ENCODE measurements at regions not wholly inside any gene's neighbourhood (a gene's known extent, or its start where the extent isn't known, plus 50 kb on each side); places are given as distances from the start of the nearest gene placed in this dataset.
"Not testable (repeated sequence)": the region's sequence is repeated elsewhere in the genome, so short reads cannot be mapped to it uniquely, and the experiment has no call there.

- not testable (repeated sequence) for H3K27me3 ChIP-seq (replicated peaks; ENCODE audit: control insufficient read depth, insufficient read depth, low read length, poor library complexity, severe bottlenecking); DNase-seq; H3K36me3 ChIP-seq (ENCODE audit: control insufficient read depth, insufficient read depth, low read length); H3K4me1 ChIP-seq (ENCODE audit: control insufficient read depth, insufficient read depth, low read length, poor library complexity, severe bottlenecking); H3K27ac ChIP-seq (ENCODE audit: insufficient read depth, low read length, poor library complexity, severe bottlenecking); H3K9me3 ChIP-seq (ENCODE audit: control insufficient read depth, low read length); H3K4me3 ChIP-seq (ENCODE audit: insufficient read depth, low read depth, low read length, poor library complexity, severe bottlenecking)
Measured at GRCh38 chr15:84505552-84505951, 95.3 kb upstream of the ZSCAN2 start.

GRCh38 chr15:84512324-84512723 is 88.5 kb upstream of the ZSCAN2 start:
- not testable (repeated sequence) for H3K36me3 ChIP-seq (ENCODE audit: control insufficient read depth, insufficient read depth, low read length); DNase-seq

DNA sequence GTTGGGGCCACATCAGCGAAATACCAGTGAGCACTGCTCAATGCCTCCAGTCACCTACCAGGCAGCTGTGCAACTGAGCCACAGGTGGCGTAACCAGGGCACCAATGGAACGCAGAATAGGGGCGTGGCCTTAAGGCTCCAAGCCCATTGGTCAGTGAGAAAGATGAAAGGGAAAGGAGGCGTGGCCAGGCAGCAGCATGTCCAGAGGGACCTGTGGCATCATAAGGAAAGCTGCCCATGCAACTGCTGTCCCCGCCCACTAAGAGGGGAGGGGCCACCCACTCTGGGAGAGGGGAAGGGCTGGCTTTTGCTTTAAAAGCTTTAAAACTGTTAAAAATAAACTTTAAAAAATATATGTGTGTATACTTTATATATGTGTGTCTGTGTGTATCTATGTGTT is 84.0 kb upstream of the ZSCAN2 start:
- not testable (repeated sequence) for H3K36me3 ChIP-seq (ENCODE audit: control insufficient read depth, insufficient read depth, low read length); DNase-seq; H3K9me3 ChIP-seq (ENCODE audit: control insufficient read depth, low read length); H3K27ac ChIP-seq (ENCODE audit: insufficient read depth, low read length, poor library complexity, severe bottlenecking); H3K4me3 ChIP-seq (ENCODE audit: insufficient read depth, low read depth, low read length, poor library complexity, severe bottlenecking); H3K27me3 ChIP-seq (replicated peaks; ENCODE audit: control insufficient read depth, insufficient read depth, low read length, poor library complexity, severe bottlenecking); H3K4me1 ChIP-seq (ENCODE audit: control insufficient read depth, insufficient read depth, low read length, poor library complexity, severe bottlenecking)

More at GRCh38 chr15:84512324-84512723, 88.5 kb upstream of the ZSCAN2 start:
- not testable (repeated sequence) for H3K27ac ChIP-seq (ENCODE audit: insufficient read depth, low read length, poor library complexity, severe bottlenecking); H3K27me3 ChIP-seq (replicated peaks; ENCODE audit: control insufficient read depth, insufficient read depth, low read length, poor library complexity, severe bottlenecking); H3K4me1 ChIP-seq (ENCODE audit: control insufficient read depth, insufficient read depth, low read length, poor library complexity, severe bottlenecking); H3K9me3 ChIP-seq (ENCODE audit: control insufficient read depth, low read length); H3K4me3 ChIP-seq (ENCODE audit: insufficient read depth, low read depth, low read length, poor library complexity, severe bottlenecking)

DNA sequence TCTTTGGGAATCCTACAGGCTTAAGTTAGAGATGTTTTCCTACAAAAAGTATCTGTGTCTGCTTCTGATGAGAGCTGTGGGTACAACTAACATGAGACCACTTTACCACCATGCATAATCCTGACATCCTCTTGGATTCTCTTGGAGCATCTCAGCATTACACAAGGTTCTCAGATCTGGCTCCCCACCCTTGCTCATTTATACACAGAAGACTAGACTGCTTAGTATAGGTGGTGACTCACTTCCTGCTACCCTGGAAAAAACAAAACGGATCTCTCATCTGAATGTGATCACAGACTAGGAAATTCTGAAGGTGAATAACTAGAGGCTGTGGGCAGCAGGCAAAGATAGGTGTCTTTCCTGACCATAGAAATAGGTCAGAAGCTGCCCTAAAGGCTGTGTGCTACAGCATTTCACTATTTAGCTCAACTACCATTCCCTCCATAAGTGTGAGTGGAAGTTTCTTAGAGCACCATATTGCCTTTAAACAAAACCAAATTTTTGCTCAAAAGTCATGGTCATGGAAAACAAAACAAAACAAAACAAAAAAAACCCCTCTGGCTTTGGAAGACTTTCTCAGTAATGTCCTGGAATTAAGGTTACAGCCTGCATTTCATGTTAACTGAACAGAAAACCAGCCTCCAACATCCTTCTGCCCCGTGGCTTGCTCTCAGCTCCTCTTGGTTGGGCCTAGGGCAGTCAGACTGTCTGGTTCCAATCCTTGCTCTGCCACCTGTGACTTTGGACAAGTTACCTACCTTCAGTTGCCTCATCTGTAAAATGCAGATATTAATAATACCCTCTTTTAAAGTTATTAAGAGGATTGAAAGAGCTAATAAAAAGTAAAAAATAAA is 75.1 kb upstream of the ZSCAN2 start:
- not testable (repeated sequence) for H3K36me3 ChIP-seq (ENCODE audit: control insufficient read depth, insufficient read depth, low read length); H3K27me3 ChIP-seq (replicated peaks; ENCODE audit: control insufficient read depth, insufficient read depth, low read length, poor library complexity, severe bottlenecking); DNase-seq; H3K27ac ChIP-seq (ENCODE audit: insufficient read depth, low read length, poor library complexity, severe bottlenecking); H3K9me3 ChIP-seq (ENCODE audit: control insufficient read depth, low read length); H3K4me3 ChIP-seq (ENCODE audit: insufficient read depth, low read depth, low read length, poor library complexity, severe bottlenecking); H3K4me1 ChIP-seq (ENCODE audit: control insufficient read depth, insufficient read depth, low read length, poor library complexity, severe bottlenecking)

GRCh38 chr15:84530751-84531150 is 70.1 kb upstream of the ZSCAN2 start:
- not testable (repeated sequence) for H3K4me1 ChIP-seq (ENCODE audit: control insufficient read depth, insufficient read depth, low read length, poor library complexity, severe bottlenecking); H3K9me3 ChIP-seq (ENCODE audit: control insufficient read depth, low read length); DNase-seq; H3K36me3 ChIP-seq (ENCODE audit: control insufficient read depth, insufficient read depth, low read length); H3K27ac ChIP-seq (ENCODE audit: insufficient read depth, low read length, poor library complexity, severe bottlenecking); H3K4me3 ChIP-seq (ENCODE audit: insufficient read depth, low read depth, low read length, poor library complexity, severe bottlenecking); H3K27me3 ChIP-seq (replicated peaks; ENCODE audit: control insufficient read depth, insufficient read depth, low read length, poor library complexity, severe bottlenecking)

DNA sequence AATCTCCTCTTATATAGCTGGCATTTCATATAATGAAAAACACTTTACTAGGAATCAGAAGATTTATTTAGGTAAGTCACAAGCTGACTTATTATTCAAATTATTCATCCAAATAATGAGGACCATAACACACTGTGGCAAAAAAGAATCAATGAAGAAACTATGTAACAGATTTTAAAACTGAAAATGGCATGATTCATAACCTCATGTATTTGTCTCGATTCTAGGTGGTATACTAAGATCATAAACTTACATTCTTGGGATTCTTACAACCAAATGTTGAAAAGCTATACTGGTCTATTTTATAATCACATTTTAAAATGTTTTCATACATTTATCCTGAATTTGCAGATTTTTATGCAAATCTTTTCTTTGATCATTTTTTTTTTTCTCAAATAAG is 69.6 kb upstream of the ZSCAN2 start:
- not testable (repeated sequence) for H3K36me3 ChIP-seq (ENCODE audit: control insufficient read depth, insufficient read depth, low read length); DNase-seq; H3K27me3 ChIP-seq (replicated peaks; ENCODE audit: control insufficient read depth, insufficient read depth, low read length, poor library complexity, severe bottlenecking)

GRCh38 chr15:84531709-84532367 is 69.0 kb upstream of the ZSCAN2 start:
- H3K27me3 ChIP-seq (replicated peaks; ENCODE audit: control insufficient read depth, insufficient read depth, low read length, poor library complexity, severe bottlenecking); H3K9me3 ChIP-seq (ENCODE audit: control insufficient read depth, low read length); DNase-seq; H3K4me3 ChIP-seq (ENCODE audit: insufficient read depth, low read depth, low read length, poor library complexity, severe bottlenecking); H3K36me3 ChIP-seq (ENCODE audit: control insufficient read depth, insufficient read depth, low read length); H3K4me1 ChIP-seq (ENCODE audit: control insufficient read depth, insufficient read depth, low read length, poor library complexity, severe bottlenecking); H3K27ac ChIP-seq (ENCODE audit: insufficient read depth, low read length, poor library complexity, severe bottlenecking): not testable (repeated sequence)

More for the DNA sequence above, 69.6 kb upstream of the ZSCAN2 start:
- not testable (repeated sequence) for H3K4me1 ChIP-seq (ENCODE audit: control insufficient read depth, insufficient read depth, low read length, poor library complexity, severe bottlenecking); H3K4me3 ChIP-seq (ENCODE audit: insufficient read depth, low read depth, low read length, poor library complexity, severe bottlenecking); H3K27ac ChIP-seq (ENCODE audit: insufficient read depth, low read length, poor library complexity, severe bottlenecking); H3K9me3 ChIP-seq (ENCODE audit: control insufficient read depth, low read length)

DNA sequence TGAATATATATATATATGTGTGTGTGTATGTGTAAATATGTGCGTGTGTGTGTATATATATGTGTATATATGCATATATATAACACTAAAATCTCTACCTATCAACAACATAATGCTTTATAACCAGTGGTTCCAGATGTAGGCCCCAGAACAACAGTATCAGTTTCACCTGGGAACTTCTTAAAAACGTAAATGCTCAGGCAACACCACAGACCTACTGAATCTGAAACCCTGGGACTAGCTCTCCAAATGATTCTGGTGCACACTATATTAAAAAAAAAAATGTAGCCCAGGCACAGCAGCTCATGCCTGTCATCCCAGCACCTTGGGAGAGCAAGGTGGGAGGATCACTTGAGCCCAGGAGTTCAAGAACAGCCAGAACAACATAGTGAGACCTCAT is 67.1 kb upstream of the ZSCAN2 start:
- not testable (repeated sequence) for H3K4me3 ChIP-seq (ENCODE audit: insufficient read depth, low read depth, low read length, poor library complexity, severe bottlenecking); H3K27ac ChIP-seq (ENCODE audit: insufficient read depth, low read length, poor library complexity, severe bottlenecking); H3K27me3 ChIP-seq (replicated peaks; ENCODE audit: control insufficient read depth, insufficient read depth, low read length, poor library complexity, severe bottlenecking); DNase-seq; H3K9me3 ChIP-seq (ENCODE audit: control insufficient read depth, low read length); H3K4me1 ChIP-seq (ENCODE audit: control insufficient read depth, insufficient read depth, low read length, poor library complexity, severe bottlenecking); H3K36me3 ChIP-seq (ENCODE audit: control insufficient read depth, insufficient read depth, low read length)

DNA sequence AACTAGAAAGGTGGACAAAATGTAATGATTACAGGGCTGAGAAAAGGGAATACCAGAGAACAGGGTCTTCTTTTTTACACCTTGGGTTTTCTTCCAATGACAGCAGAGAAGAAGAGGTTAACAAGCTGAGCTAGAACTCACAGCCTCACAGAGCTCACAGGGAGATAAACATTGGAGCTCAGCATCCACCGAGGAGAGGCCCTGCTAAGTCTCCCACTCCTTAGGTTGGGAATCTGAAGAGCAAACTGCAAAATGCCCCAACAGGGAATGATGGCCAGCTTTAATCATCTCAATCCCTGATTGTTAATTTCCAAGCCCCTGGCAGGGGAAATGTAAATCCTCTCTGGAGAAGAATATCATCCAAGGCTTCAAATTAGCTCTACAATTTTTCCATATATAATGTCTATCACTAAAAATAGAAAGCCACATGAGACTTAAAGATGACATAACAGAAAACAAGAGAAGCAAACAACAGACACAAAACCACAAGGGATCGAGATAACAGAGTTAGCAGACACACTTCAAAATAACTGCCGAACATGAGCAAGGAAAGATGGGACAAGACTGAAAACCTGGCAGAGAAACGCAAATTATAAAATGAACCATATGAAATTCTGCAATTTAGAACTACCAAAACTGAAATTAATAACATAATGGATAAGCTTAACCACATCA is 66.1 kb upstream of the ZSCAN2 start:
- H3K36me3 ChIP-seq (ENCODE audit: control insufficient read depth, insufficient read depth, low read length); DNase-seq; H3K9me3 ChIP-seq (ENCODE audit: control insufficient read depth, low read length); H3K4me3 ChIP-seq (ENCODE audit: insufficient read depth, low read depth, low read length, poor library complexity, severe bottlenecking); H3K27me3 ChIP-seq (replicated peaks; ENCODE audit: control insufficient read depth, insufficient read depth, low read length, poor library complexity, severe bottlenecking); H3K4me1 ChIP-seq (ENCODE audit: control insufficient read depth, insufficient read depth, low read length, poor library complexity, severe bottlenecking); H3K27ac ChIP-seq (ENCODE audit: insufficient read depth, low read length, poor library complexity, severe bottlenecking): not testable (repeated sequence)

DNA sequence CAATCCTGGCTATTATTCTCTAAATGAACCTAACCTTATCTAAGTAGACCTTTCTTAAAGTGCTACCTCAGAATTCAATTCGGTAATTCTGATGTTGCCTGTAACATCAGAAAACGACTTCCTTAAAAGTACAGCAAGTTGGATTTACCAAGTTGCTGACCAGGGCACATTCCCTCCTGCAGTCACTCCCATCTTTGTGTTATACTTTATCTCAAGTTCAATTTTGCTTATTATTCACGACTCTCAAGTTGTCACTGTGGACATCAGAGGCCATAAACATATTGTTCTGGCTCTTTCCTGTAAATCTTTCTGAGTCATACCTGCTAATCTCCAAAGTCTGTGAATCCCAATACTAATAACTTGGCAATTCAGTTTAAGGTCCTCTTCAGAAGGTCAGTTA is 64.6 kb upstream of the ZSCAN2 start:
- H3K4me1 ChIP-seq (ENCODE audit: control insufficient read depth, insufficient read depth, low read length, poor library complexity, severe bottlenecking); DNase-seq; H3K4me3 ChIP-seq (ENCODE audit: insufficient read depth, low read depth, low read length, poor library complexity, severe bottlenecking); H3K36me3 ChIP-seq (ENCODE audit: control insufficient read depth, insufficient read depth, low read length); H3K27me3 ChIP-seq (replicated peaks; ENCODE audit: control insufficient read depth, insufficient read depth, low read length, poor library complexity, severe bottlenecking); H3K27ac ChIP-seq (ENCODE audit: insufficient read depth, low read length, poor library complexity, severe bottlenecking); H3K9me3 ChIP-seq (ENCODE audit: control insufficient read depth, low read length): not testable (repeated sequence)
